ENCODE measurements at regions not wholly inside any gene's neighbourhood (a gene's known extent, or its start where the extent isn't known, plus 50 kb on each side); places are given as distances from the start of the nearest gene placed in this dataset.
"Not testable (repeated sequence)": the region's sequence is repeated elsewhere in the genome, so short reads cannot be mapped to it uniquely, and the experiment has no call there.

- H3K4me3 ChIP-seq (ENCODE audit: low read length); H3K9me3 Mint-ChIP-seq; H3K4me1 ChIP-seq (ENCODE audit: control insufficient read depth, insufficient read depth, low read length); H3K9me3 ChIP-seq (ENCODE audit: control insufficient read depth, insufficient read depth, low read length); intact Hi-C loops (cut with micrococcal nuclease); H3K4me1 Mint-ChIP-seq; H3K27me3 ChIP-seq (ENCODE audit: control insufficient read depth, insufficient read depth, low read length); H3K4me3 Mint-ChIP-seq; ATAC-seq; DNase-seq; H3K27ac Mint-ChIP-seq; H3K27ac ChIP-seq (ENCODE audit: low read length); H3K36me3 Mint-ChIP-seq; H3K36me3 ChIP-seq (ENCODE audit: control insufficient read depth, insufficient read depth, low read length); H3K27me3 Mint-ChIP-seq (ENCODE audit: low read depth in 2 of 2): not testable (repeated sequence)
- WGBS (ENCODE audit: insufficient coverage) = 86% methylated on average over 7 of the region's 10 CpGs
Measured at GRCh38 chr6:15193451-15193850, 52.4 kb upstream of the JARID2 start.

DNA sequence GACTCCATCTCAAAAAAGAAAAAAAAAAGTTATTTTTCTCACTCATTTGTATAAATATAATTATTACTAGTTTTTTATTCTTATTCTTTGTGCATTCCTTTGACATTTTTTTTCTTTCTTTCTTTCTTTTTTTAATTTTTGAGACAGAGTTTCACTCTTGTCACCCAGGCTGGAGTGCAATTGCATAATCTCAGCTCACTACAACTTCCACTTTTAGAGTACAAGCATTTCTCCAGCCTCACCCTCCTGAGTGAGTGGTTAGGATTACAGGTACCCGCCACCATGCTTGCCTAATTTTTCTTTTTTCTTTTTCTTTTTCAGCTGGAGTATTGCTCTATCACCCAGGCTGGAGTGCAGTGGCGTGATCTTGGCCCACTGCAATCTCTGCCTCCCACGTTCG is 51.4 kb upstream of the JARID2 start:
- no peak for ATAC-seq
- intact Hi-C loops (cut with micrococcal nuclease) = no loop called here
- H3K27ac ChIP-seq (ENCODE audit: low read length) = no peak overlapping the region

More for the DNA sequence above, 51.4 kb upstream of the JARID2 start:
- Mint-ChIP-seq H3K9me3 (no peaks in the 10 kb centered on the region), H3K36me3 (no peaks in the 10 kb centered on the region), H3K4me1 (no peaks in the 10 kb centered on the region), H3K27me3 (ENCODE audit: low read depth in 2 of 2) (peaks cover 0 to 5% of the 10 kb centered on the region in 2 donors), H3K27ac (no peak overlapping the region), H3K4me3 (no peak overlapping the region)
- no peaks in the 10 kb centered on the region for H3K36me3 ChIP-seq (ENCODE audit: control insufficient read depth, insufficient read depth, low read length)
- no peak for DNase-seq
- no peaks in the 10 kb centered on the region for H3K4me1 ChIP-seq (ENCODE audit: control insufficient read depth, insufficient read depth, low read length)
- 83% methylated on average over 4 of the region's 4 CpGs for WGBS (ENCODE audit: insufficient coverage)
- TF ChIP-seq, protein P1, sequence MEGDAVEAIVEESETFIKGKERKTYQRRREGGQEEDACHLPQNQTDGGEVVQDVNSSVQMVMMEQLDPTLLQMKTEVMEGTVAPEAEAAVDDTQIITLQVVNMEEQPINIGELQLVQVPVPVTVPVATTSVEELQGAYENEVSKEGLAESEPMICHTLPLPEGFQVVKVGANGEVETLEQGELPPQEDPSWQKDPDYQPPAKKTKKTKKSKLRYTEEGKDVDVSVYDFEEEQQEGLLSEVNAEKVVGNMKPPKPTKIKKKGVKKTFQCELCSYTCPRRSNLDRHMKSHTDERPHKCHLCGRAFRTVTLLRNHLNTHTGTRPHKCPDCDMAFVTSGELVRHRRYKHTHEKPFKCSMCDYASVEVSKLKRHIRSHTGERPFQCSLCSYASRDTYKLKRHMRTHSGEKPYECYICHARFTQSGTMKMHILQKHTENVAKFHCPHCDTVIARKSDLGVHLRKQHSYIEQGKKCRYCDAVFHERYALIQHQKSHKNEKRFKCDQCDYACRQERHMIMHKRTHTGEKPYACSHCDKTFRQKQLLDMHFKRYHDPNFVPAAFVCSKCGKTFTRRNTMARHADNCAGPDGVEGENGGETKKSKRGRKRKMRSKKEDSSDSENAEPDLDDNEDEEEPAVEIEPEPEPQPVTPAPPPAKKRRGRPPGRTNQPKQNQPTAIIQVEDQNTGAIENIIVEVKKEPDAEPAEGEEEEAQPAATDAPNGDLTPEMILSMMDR (IDR thresholded peaks at IDR 0.05) = no peak
- H3K27me3 ChIP-seq (ENCODE audit: control insufficient read depth, insufficient read depth, low read length) = no peaks in the 10 kb centered on the region
- H3K9me3 ChIP-seq (ENCODE audit: control insufficient read depth, insufficient read depth, low read length) = no peaks in the 10 kb centered on the region
- H3K4me3 ChIP-seq (ENCODE audit: low read length) = no peak overlapping the region
